ENCODE measurements at regions not wholly inside any gene's neighbourhood (a gene's known extent, or its start where the extent isn't known, plus 50 kb on each side); places are given as distances from the start of the nearest gene placed in this dataset.

- POLR2A ChIA-PET: no interaction called here
- TF ChIP-seq ZNF24 (tag by site-specific recombination; IDR thresholded peaks at IDR 0.05): no peak
- no peak for TF ChIP-seq SP7 (tag by site-specific recombination; IDR thresholded peaks at IDR 0.05)
- TF ChIP-seq BCL11A (tag by site-specific recombination; IDR thresholded peaks at IDR 0.05; ENCODE audit: low read depth): no peak
- no peak for TF ChIP-seq ZFHX2 (tag by site-specific recombination; conservative IDR thresholded peaks at IDR 0.05)
- no peak for TF ChIP-seq ZNF621 (tag by site-specific recombination; IDR thresholded peaks at IDR 0.05)
- no peak for TF ChIP-seq FEZF1 (tag by site-specific recombination; IDR thresholded peaks at IDR 0.05)
- no peak for TF ChIP-seq ZNF16 (tag by site-specific recombination; IDR thresholded peaks at IDR 0.05; ENCODE audit: low read depth)
- no peak for TF ChIP-seq ZNF776 (tag by site-specific recombination; IDR thresholded peaks at IDR 0.05; ENCODE audit: borderline replicate concordance)
- no peak for TF ChIP-seq REPIN1 (tag by site-specific recombination; IDR thresholded peaks at IDR 0.05; ENCODE audit: low read depth)
- TF ChIP-seq ZNF701 (tag by site-specific recombination; IDR thresholded peaks at IDR 0.05): no peak
- no peak for TF ChIP-seq ELK4 (IDR thresholded peaks at IDR 0.05; ENCODE audit: borderline replicate concordance, low read depth, low read length)
- no peak for TF ChIP-seq GLIS1 (tag by site-specific recombination; IDR thresholded peaks at IDR 0.05)
- TF ChIP-seq ZNF366 (tag by site-specific recombination; conservative IDR thresholded peaks at IDR 0.05): no peak
- no peak for TF ChIP-seq ZNF2 (tag by site-specific recombination; IDR thresholded peaks at IDR 0.05)
- no peak for TF ChIP-seq KLF7 (tag by site-specific recombination; IDR thresholded peaks at IDR 0.05; ENCODE audit: borderline replicate concordance)
- TF ChIP-seq ZNF404 (tag by site-specific recombination; IDR thresholded peaks at IDR 0.05): no peak
- TF ChIP-seq ZNF626 (tag by site-specific recombination; IDR thresholded peaks at IDR 0.05): no peak
- no peak for TF ChIP-seq ZNF610 (tag by site-specific recombination; IDR thresholded peaks at IDR 0.05; ENCODE audit: borderline replicate concordance)
- CTCF ChIA-PET: no interaction called here
These were observed 660.1 kb upstream of the RBFOX1 start for GRCh38 chr16:6672507-6672906.

GRCh38 chr16:6667393-6667792, 665.3 kb upstream of the RBFOX1 start:
- CTCF ChIA-PET: interaction anchor here (0.7 to 0.8 kb wide), 2 partner anchors 25 to 649 kb away, joined by 3 read pairs; no protein-coding TSS in a partner anchor
- TF ChIP-seq ZNF18 (tag by site-specific recombination; IDR thresholded peaks at IDR 0.05) (no peak), SALL2 (tag by site-specific recombination; IDR thresholded peaks at IDR 0.05; ENCODE audit: borderline replicate concordance) (no peak), ZNF274 (IDR thresholded peaks at IDR 0.05; ENCODE audit: low read length) (no peak), ZNF274 (tag by site-specific recombination; IDR thresholded peaks at IDR 0.05; ENCODE audit: borderline replicate concordance) (no peak), ZNF549 (tag by site-specific recombination; IDR thresholded peaks at IDR 0.05) (no peak), ZNF394 (tag by site-specific recombination; IDR thresholded peaks at IDR 0.05; ENCODE audit: borderline replicate concordance) (no peak), ZNF324 (tag by site-specific recombination; IDR thresholded peaks at IDR 0.05) (no peak), ZBTB20 (tag by site-specific recombination; IDR thresholded peaks at IDR 0.05) (no peak), TRIM28 (IDR thresholded peaks at IDR 0.05; ENCODE audit: borderline replicate concordance, low read length) (no peak)
- Histone ChIP-seq H3K36me3 (ENCODE audit: control insufficient read depth in 2 of 2, insufficient read depth in 1 of 2, low read length in 2 of 2) (no peaks in the 10 kb centered on the region), H3K4me1 (ENCODE audit: control insufficient read depth, insufficient read depth, low read length) (no peaks in the 10 kb centered on the region), H3K9me3 (ENCODE audit: control insufficient read depth, insufficient read depth, low read depth, low read length) (no peaks in the 10 kb centered on the region), H3K27ac (ENCODE audit: extremely low read depth, low read depth, low read length) (no peak overlapping the region), H3K4me3 (ENCODE audit: low read depth, low read length) (no peak overlapping the region)
- POLR2A ChIA-PET: no interaction called here

More at GRCh38 chr16:6672507-6672906, 660.1 kb upstream of the RBFOX1 start:
- Histone ChIP-seq H3K9me3 (ENCODE audit: control insufficient read depth, insufficient read depth, low read depth, low read length) (no peaks in the 10 kb centered on the region), H3K4me1 (ENCODE audit: control insufficient read depth, insufficient read depth, low read length) (no peaks in the 10 kb centered on the region), H3K27ac (ENCODE audit: extremely low read depth, low read depth, low read length) (no peak overlapping the region), H3K36me3 (ENCODE audit: control insufficient read depth in 2 of 2, insufficient read depth in 1 of 2, low read length in 2 of 2) (no peaks in the 10 kb centered on the region), H3K4me3 (ENCODE audit: low read depth, low read length) (no peak overlapping the region)

Measured in HEK293 (cell line).